ENCODE measurements at regions not wholly inside any gene's neighbourhood (a gene's known extent, or its start where the extent isn't known, plus 50 kb on each side); places are given as distances from the start of the nearest gene placed in this dataset.

GRCh38 chr12:90027889-90028634 lies 319.4 kb upstream of the ATP2B1 start:
- TF ChIP-seq EZH2phosphoT487 (conservative IDR thresholded peaks at IDR 0.05; ENCODE audit: low read length), result no peak
- TF ChIP-seq CTCF (IDR thresholded peaks at IDR 0.05; ENCODE audit: insufficient read depth, low read length, poor library complexity, severe bottlenecking), result no peak
- H3K4me2 ChIP-seq (ENCODE audit: low read depth, low read length, poor library complexity, severe bottlenecking), result no peak overlapping the region

GRCh38 chr12:90027041-90027440 lies 318.4 kb upstream of the ATP2B1 start:
- no peaks in the 10 kb centered on the region for H4K20me1 ChIP-seq (ENCODE audit: low read depth, low read length)
- no peaks in the 10 kb centered on the region for H3K79me2 ChIP-seq (ENCODE audit: insufficient read depth, low read length)
- no peak overlapping the region for H3K4me3 ChIP-seq (ENCODE audit: insufficient read depth, low read length, poor library complexity, severe bottlenecking)
- no peaks in the 10 kb centered on the region for H3F3A ChIP-seq (ENCODE audit: insufficient read depth)
- TF ChIP-seq EZH2phosphoT487 (conservative IDR thresholded peaks at IDR 0.05; ENCODE audit: low read length) (no peak), CTCF (IDR thresholded peaks at IDR 0.05; ENCODE audit: insufficient read depth, low read length, poor library complexity, severe bottlenecking) (no peak)
- no peaks in the 10 kb centered on the region for H3K36me3 ChIP-seq (ENCODE audit: low read length)
- H3K9ac ChIP-seq (ENCODE audit: low read length), result no peak overlapping the region
- H3K4me2 ChIP-seq (ENCODE audit: low read depth, low read length, poor library complexity, severe bottlenecking), result no peak overlapping the region
- H3K9me2 ChIP-seq (replicated peaks; ENCODE audit: insufficient read depth, low read length), result no peaks in the 10 kb centered on the region
- no peak overlapping the region for H2AFZ ChIP-seq (ENCODE audit: low read depth, low read length, severe bottlenecking)
- no peak overlapping the region for H3K27ac ChIP-seq (ENCODE audit: low read depth, low read length)
- H3K9me3 ChIP-seq (ENCODE audit: insufficient read depth, low read length), result no peaks in the 10 kb centered on the region
- no peaks in the 10 kb centered on the region for H3K27me3 ChIP-seq (ENCODE audit: low read length)

More at GRCh38 chr12:90027889-90028634, 319.4 kb upstream of the ATP2B1 start:
- Histone ChIP-seq H3K36me3 (ENCODE audit: low read length) (no peaks in the 10 kb centered on the region), H3K27me3 (ENCODE audit: low read length) (no peaks in the 10 kb centered on the region), H2AFZ (ENCODE audit: low read depth, low read length, severe bottlenecking) (no peak overlapping the region), H3K79me2 (ENCODE audit: insufficient read depth, low read length) (no peaks in the 10 kb centered on the region), H3K4me3 (ENCODE audit: insufficient read depth, low read length, poor library complexity, severe bottlenecking) (no peak overlapping the region), H3K9me3 (ENCODE audit: insufficient read depth, low read length) (no peaks in the 10 kb centered on the region), H3K9ac (ENCODE audit: low read length) (no peak overlapping the region), H3K9me2 (replicated peaks; ENCODE audit: insufficient read depth, low read length) (no peaks in the 10 kb centered on the region), H3F3A (ENCODE audit: insufficient read depth) (no peaks in the 10 kb centered on the region), H4K20me1 (ENCODE audit: low read depth, low read length) (no peaks in the 10 kb centered on the region), H3K27ac (ENCODE audit: low read depth, low read length) (no peak overlapping the region)

GRCh38 chr12:90026516-90026915 lies 317.9 kb upstream of the ATP2B1 start:
- H3K9me2 ChIP-seq (replicated peaks; ENCODE audit: insufficient read depth, low read length), result no peaks in the 10 kb centered on the region
- no peaks in the 10 kb centered on the region for H3F3A ChIP-seq (ENCODE audit: insufficient read depth)
- H3K4me3 ChIP-seq (ENCODE audit: insufficient read depth, low read length, poor library complexity, severe bottlenecking), result no peak overlapping the region
- no peak overlapping the region for H3K4me2 ChIP-seq (ENCODE audit: low read depth, low read length, poor library complexity, severe bottlenecking)
- no peak overlapping the region for H3K9ac ChIP-seq (ENCODE audit: low read length)
- TF ChIP-seq EZH2phosphoT487 (conservative IDR thresholded peaks at IDR 0.05; ENCODE audit: low read length) (no peak), CTCF (IDR thresholded peaks at IDR 0.05; ENCODE audit: insufficient read depth, low read length, poor library complexity, severe bottlenecking) (no peak)
- H2AFZ ChIP-seq (ENCODE audit: low read depth, low read length, severe bottlenecking), result no peak overlapping the region
- H3K9me3 ChIP-seq (ENCODE audit: insufficient read depth, low read length), result no peaks in the 10 kb centered on the region
- no peaks in the 10 kb centered on the region for H3K36me3 ChIP-seq (ENCODE audit: low read length)
- no peaks in the 10 kb centered on the region for H4K20me1 ChIP-seq (ENCODE audit: low read depth, low read length)
- no peak overlapping the region for H3K27ac ChIP-seq (ENCODE audit: low read depth, low read length)
- H3K79me2 ChIP-seq (ENCODE audit: insufficient read depth, low read length), result no peaks in the 10 kb centered on the region
- H3K27me3 ChIP-seq (ENCODE audit: low read length), result no peaks in the 10 kb centered on the region
